ENCODE measurements at regions not wholly inside any gene's neighbourhood (a gene's known extent, or its start where the extent isn't known, plus 50 kb on each side); places are given as distances from the start of the nearest gene placed in this dataset.

GRCh38 chr20:52542131-52542530, 350.6 kb upstream of the ZFP64 start:
- no peak for DNase-seq

DNA sequence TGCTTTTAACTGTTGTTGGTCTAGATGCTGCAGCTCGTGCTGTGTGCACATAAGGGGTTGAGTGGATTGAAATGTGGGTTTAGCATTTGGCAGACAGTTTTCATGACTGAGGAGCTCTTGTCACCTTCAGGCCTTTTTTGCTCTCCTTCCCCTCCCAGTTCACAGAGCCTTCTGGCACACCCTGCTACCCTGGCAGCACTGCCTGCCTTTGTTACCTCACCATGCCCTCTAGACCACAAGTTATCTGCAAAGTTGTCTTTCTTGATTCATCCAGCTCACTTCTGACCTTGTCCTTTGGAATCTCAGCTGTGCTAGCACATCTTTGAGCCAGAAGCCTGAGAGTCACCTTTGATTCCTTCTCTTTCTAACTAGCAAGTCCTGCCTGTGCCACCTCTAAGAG, 348.9 kb upstream of the ZFP64 start:
- no peak for DNase-seq

DNA sequence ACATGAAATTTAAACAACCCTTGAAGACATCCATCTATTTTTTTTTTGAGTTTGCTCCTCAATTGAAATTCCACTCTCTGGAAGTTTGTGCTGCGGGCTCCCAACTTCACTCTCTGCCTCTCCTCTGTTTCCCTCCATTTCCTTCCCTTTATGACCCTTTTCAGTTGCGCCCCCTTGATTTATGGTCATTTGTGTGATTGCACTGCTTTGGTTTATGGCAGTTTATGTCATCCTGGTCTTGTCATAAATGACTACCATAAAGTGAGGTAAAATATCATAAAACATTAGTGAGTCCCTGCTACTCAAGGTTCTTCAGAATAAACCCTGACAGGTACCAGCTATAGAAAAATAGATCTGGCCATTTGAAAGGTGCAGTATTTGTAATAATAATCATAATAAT, 348.3 kb upstream of the ZFP64 start:
- no peak for DNase-seq

DNA sequence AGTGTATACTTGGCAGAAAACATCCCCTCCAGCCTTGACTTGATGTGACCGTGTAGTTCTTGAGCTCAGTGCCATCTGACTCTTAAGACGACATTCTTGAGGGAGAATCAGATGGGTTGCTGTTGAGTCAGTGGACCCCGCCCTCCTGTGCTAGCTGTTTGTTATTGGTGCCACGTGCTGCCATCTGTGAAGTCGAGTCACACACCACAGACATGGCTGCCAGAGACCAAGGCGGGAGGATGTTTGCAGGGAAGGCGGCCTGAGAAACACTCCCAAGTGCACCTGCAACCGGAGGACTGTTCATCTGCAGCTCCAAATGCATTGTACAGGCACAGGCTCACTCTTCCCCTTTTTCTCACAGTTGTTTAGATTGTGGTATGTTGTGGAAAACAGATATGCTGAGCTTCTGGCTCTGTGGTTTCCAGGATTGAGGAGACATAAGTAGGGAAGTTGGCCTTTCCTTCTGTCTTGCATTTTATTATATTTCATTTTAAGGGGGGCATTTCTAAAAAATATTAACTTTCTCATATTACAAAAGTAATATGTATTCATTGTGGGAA, 345.3 kb upstream of the ZFP64 start:
- no peak for DNase-seq

DNA sequence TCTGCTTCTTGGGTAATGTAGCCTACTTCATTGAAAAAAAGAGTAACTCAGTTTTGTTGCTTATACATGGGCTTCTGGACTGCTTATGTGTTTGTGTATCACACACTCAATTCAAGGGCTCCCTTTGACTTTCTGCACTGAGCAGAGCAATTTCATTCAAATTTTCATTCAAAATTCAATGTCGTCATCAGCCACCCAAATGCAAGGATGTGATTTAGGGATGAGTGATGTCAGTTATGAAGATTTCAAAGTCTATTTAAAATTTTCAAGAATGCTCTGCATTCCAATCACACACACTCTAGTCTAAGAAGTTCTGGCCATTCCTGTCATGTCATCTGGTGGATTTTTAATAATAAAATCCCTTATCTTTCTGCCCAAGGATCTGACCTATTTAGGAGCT, 344.5 kb upstream of the ZFP64 start:
- no peak for DNase-seq

- peak; percentile 24 for DNase-seq
These were observed 343.0 kb upstream of the ZFP64 start for GRCh38 chr20:52534616-52535015.

DNA sequence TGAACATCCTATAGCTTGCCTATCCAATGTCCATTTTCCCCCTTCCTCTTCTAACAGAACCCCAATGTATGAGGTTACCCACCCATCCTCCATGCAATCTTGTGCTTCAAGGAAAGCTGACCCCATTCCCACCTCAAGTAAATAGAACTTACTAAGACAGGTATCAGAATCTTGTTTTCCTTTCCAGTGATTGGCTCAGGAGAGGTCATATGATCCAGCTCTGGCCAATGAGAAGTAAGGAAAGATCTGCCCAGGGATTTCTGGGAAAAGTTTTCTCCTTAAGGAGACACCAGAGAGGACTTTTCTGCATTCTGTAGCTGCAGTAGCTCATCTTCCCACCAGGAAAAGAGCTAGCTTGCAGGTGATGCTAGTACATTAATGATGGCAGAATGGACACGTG, 341.8 kb upstream of the ZFP64 start:
- no peak for DNase-seq

GRCh38 chr20:52532674-52533073, 341.1 kb upstream of the ZFP64 start:
- no peak for DNase-seq

- no peak for DNase-seq
These were observed 339.0 kb upstream of the ZFP64 start for GRCh38 chr20:52530571-52530970.

- peak; percentile 87 for DNase-seq
These were observed 338.2 kb upstream of the ZFP64 start for GRCh38 chr20:52529826-52530225.

- DNase-seq: peak; percentile 52
These were observed 333.3 kb upstream of the ZFP64 start for GRCh38 chr20:52524861-52525260.

- DNase-seq: no peak
These were observed 327.2 kb upstream of the ZFP64 start for GRCh38 chr20:52518735-52519134.

DNA sequence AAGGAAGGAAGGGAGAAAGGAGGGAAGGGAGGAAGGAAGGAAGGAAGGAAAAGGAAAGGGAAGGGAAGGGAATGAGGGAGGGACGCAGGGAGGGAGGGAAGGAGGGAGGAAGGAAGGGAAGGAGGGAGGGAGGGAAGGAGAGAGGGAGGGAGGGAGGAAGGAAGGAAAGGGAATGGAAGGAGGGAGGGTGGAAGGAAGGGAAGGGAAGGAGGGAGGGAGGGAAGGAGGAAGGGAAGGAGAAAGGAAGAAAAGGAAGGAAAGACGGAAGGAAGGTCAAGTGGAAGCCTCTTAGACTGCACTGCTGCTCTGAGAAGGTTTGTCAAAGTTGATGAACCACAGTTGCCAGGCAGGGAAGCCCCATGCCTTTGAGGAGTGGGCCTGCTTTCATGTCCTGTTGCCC, 324.3 kb upstream of the ZFP64 start:
- DNase-seq: no peak

- DNase-seq: no peak
These were observed 308.6 kb upstream of the ZFP64 start for GRCh38 chr20:52500157-52500556.

DNA sequence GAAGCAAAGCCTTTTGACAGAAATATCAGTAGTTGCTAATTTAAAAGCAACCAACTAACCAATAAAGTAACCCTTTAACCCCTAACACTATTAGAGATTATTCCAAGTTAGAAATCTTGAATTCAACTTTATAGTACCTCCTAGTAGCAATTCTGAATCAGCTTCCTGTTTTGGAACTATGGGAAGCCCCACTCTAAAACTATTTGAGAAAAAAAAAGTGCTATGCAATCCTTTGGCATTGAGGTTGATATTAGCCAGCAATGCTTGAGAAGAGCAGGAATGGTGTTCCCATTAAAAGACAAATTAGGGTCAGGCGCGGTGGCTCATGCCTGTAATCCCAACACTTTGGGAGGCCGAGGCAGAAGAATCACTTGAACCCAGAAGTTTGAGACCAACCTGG, 306.2 kb upstream of the ZFP64 start:
- peak; percentile 62 for DNase-seq

GRCh38 chr20:52496191-52496590, 304.6 kb upstream of the ZFP64 start:
- DNase-seq: no peak

DNA sequence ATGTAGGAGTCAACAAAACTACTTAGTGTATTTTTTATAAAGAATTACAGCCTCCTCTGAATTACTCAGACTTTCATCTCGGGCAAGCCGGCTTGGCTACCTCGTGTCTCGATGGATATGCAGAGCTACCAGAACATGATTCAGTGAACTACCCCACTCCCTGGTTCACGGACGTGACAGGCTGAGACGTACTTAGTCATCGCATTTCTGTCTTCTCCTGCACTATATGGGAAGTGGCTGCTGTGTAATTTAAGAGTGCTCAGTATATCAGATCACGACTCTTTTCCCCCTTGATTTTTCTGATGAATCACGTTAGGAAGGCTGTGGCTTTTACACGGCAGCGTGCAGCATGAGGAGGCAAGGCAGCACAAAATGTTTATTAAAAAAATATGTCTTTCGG, 302.7 kb upstream of the ZFP64 start:
- DNase-seq: peak; percentile 100

DNA sequence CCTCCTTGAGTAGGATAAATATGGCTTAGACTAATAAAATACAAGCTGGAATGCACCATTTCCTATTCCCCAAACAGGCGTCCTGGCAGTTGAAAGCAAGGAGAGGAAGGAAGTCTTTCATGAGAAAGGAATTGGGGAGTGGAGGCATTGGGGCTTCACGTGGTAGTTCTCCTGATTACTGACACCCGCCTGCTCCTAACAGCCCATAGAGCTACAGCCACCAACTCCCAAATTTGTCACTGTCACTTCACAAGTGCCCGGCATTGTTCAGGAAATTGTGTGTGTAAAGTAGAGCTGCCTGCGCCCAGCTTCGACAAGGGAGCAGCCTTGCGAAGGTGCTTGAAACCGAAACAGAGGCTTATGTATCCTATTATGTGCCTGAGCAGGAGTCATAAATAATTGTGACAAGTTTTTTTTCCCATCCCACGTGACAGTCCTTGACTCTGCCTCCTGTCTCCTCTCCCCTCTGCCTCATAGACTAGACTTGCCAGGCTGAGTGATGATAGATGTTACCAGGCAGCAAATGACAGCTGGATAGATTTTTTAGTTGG, 301.7 kb upstream of the ZFP64 start:
- peak; percentile 86 for DNase-seq

DNA sequence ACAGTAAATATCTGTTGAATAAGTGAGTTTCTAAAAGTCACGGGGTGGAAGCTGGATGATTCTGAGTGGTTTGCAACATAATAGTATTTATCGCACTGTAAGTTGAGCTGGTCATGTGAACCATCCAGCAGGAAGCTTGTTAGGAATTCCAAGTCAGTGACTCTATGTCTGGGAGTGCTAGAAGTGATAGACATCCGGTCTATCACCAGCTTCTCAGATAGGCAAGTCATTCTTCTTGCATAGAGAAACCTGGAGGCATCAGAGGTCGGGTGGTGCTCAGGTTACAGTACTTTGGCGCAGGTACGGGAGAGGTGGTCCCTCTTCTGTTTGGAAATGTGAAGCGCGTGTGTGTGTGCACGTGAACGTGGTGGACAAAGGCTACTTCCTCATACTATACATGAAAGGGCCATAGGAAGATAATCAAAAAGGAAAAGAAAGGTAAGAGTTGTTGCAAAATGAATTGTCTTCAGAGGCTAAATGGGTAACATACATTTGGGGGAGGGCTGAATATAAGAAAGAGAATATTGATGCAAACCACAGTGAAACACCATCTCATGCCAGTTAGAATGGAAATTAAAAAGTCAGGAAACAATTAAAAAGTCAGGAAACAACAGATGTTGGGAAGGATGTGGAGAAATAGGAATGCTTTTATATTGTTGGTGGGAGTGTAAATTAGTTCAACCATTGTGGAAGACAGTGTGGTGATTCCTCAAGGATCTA, 299.3 kb upstream of the ZFP64 start:
- peak; percentile 97 for DNase-seq

DNA sequence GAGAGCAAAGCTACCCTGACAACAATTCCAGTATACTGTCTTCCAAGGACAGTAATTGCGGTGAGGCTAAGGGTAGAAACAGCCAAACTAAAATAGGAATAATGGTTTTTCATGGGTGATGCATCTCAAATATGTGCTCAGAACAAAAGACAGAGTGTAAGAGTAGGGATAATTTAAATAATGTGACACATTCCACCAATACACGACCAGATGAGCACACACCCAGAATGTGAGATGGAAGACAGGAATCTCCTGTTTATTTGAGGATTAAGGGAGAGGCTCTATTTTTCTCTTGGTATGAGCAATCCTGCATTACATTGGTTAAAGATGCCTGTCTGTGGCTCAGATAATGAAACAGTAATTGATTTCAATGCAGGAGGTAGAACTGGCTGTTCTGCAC, 292.9 kb upstream of the ZFP64 start:
- peak; percentile 96 for DNase-seq

DNA sequence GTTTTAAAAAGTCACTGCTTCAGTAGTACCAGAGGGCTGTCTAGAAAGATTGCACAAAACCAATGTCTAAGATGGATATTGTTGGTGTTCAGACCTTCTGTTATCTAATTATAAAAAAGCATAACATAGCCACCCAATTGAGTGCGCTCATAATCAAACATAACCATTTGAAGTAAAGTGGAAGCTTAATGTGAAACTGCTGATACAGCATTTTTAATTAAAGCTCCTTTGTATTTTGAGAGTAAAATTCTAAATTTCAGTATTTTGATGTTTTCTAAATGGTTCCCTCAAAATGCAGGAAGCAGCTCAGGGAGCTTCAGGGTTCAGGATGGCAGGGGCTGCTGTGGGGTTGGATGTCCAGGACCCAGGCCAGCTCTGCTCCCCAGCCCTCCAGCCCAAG, 291.8 kb upstream of the ZFP64 start:
- no peak for DNase-seq

GRCh38 chr20:52482044-52482443, 290.5 kb upstream of the ZFP64 start:
- DNase-seq: peak; percentile 25

- peak; percentile 83 for DNase-seq
These were observed 289.9 kb upstream of the ZFP64 start for GRCh38 chr20:52481443-52481842.

DNA sequence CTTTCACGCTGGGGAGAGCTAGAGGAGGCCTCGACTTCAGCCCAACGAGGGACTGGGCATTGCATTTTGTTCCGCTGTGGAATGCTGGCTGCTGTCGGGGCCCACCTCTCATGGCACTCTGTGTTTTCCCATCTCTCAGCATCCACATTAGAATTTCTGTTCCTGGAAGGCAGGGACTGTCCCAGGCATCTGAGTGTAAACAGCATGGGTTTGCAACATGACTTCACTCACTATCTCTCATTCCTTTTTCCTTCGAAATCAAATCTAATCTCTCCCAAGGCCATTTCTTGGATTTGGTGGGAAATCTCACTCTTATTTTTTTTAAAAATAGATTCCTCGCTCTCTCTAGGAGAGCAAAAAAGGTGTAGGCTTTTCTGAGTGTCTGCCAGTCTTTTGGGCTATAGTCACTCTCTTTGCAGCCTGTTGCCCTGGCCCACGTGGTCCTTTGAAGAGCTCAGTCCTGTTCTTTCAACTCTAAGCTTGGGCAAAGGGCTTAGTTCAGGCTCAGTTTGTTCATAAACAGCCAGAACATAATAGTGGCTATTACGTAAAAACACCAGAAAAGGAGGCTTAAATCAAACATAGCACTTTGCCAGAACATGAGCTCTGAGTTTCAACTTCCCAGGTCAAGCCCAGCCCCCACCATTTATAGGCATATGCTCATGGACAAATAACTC, 284.6 kb upstream of the ZFP64 start:
- DNase-seq: no peak

All from fibroblast of skin of right biceps (primary cell).